NB4 (cell line): ENCODE measurements at regions not wholly inside any gene's neighbourhood (a gene's known extent, or its start where the extent isn't known, plus 50 kb on each side); places are given as distances from the start of the nearest gene placed in this dataset.
"Not testable (repeated sequence)": the region's sequence is repeated elsewhere in the genome, so short reads cannot be mapped to it uniquely, and the experiment has no call there.

Experiments used
- TF ChIP-seq, protein P1 (sequence below): IDR thresholded peaks from 2 replicates; pipeline ENCODE4 v1.6.1; 2011; ENCODE audit warnings: low read depth, low read length
- TF ChIP-seq, protein P2 (sequence below): IDR thresholded peaks from one replicate; pipeline ENCODE4 v1.5.1; 2012; ENCODE audit warnings: low read depth, low read length

DNA sequence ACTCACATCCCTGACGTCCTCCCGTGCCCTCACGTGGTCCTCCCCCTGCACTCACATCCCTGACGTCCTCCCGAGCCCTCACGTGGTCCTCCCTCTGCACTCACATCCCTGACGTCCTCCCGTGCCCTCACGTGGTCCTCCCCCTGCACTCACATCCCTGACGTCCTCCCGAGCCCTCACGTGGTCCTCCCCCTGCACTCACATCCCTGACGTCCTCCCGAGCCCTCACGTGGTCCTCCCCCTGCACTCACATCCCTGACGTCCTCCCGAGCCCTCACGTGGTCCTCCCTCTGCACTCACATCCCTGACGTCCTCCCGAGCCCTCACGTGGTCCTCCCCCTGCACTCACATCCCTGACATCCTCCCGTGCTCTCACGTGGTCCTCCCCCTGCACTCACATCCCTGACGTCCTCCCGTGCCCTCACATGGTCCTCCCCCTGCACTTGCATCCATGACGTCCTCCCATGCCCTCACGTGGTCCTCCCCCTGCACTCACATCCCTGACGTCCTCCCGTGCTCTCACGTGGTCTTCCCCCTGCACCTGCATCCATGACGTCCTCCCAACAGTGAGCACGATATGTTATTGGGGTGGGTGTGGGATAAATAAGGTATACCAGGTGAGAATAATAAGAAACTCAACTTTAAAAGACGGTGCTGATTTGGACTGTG, 57.0 kb upstream of the SAMD11 start:
- TF ChIP-seq, protein P1, sequence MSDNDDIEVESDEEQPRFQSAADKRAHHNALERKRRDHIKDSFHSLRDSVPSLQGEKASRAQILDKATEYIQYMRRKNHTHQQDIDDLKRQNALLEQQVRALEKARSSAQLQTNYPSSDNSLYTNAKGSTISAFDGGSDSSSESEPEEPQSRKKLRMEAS, result not testable (repeated sequence)
- TF ChIP-seq, protein P2, sequence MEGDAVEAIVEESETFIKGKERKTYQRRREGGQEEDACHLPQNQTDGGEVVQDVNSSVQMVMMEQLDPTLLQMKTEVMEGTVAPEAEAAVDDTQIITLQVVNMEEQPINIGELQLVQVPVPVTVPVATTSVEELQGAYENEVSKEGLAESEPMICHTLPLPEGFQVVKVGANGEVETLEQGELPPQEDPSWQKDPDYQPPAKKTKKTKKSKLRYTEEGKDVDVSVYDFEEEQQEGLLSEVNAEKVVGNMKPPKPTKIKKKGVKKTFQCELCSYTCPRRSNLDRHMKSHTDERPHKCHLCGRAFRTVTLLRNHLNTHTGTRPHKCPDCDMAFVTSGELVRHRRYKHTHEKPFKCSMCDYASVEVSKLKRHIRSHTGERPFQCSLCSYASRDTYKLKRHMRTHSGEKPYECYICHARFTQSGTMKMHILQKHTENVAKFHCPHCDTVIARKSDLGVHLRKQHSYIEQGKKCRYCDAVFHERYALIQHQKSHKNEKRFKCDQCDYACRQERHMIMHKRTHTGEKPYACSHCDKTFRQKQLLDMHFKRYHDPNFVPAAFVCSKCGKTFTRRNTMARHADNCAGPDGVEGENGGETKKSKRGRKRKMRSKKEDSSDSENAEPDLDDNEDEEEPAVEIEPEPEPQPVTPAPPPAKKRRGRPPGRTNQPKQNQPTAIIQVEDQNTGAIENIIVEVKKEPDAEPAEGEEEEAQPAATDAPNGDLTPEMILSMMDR, result not testable (repeated sequence)
